ENCODE measurements at regions not wholly inside any gene's neighbourhood (a gene's known extent, or its start where the extent isn't known, plus 50 kb on each side); places are given as distances from the start of the nearest gene placed in this dataset.

DNA sequence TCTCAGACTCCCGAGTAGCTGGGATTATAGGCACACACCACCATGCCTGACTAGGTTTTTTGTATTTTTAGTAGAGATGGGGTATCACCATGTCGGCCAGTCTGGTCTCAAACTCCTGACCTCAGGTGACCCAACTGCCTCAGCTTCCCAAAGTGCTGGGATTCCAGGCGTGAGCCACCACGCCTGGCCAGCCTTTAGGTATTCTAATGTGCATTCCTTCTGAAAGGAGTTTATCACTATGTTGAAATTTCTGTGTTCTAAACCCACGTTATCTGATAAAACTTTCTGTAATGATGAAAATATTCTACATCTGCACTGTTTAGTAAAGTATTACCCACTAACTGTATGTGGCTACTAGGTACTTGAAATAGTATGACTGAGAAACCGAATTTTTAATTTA is 110.6 kb upstream of the IMMP2L start:
- no peak overlapping the region for H2AFZ ChIP-seq (ENCODE audit: control insufficient read depth, low read depth, low read length)
- in situ Hi-C loops (cut with MboI): no loop called here
- WGBS (ENCODE audit: insufficient coverage, insufficient replicate concordance, low lambda C conversion rate, missing lambda C conversion rate): 21% methylated on average over 6 of the region's 6 CpGs
- ATAC-seq (no peak), FAIRE-seq (no peak), DNase-seq (ENCODE audit: low read depth, low spot score) (no peak)
- TF ChIP-seq LARP7 (IDR thresholded peaks at IDR 0.05): no peak
- TF ChIP-seq RBBP5 (conservative IDR thresholded peaks at IDR 0.05): no peak
- TF ChIP-seq MEF2B (IDR thresholded peaks at IDR 0.05; ENCODE audit: partially characterized antibody, poor library complexity, severe bottlenecking): no peak
- TF ChIP-seq CHD4 (IDR thresholded peaks at IDR 0.05): no peak
- TF ChIP-seq POLR2AphosphoS5 (IDR thresholded peaks at IDR 0.05; ENCODE audit: low read length): no peak
- TF ChIP-seq RUNX3 (IDR thresholded peaks at IDR 0.05; ENCODE audit: low read length): no peak
- TF ChIP-seq CBX3 (IDR thresholded peaks at IDR 0.05; ENCODE audit: borderline replicate concordance, low read depth): no peak
- no peak for TF ChIP-seq RAD51 (IDR thresholded peaks at IDR 0.05)
- no peak for TF ChIP-seq EP300 (IDR thresholded peaks at IDR 0.05; ENCODE audit: borderline replicate concordance in 1 of 2, control insufficient read depth in 1 of 2, low read depth in 2 of 2, low read length in 2 of 2)
- H3K36me3 ChIP-seq (ENCODE audit: control insufficient read depth in 2 of 2, insufficient read depth in 2 of 2, low read length in 1 of 2): no peaks in the 10 kb centered on the region
- H3K9ac ChIP-seq (ENCODE audit: control insufficient read depth, insufficient read depth, low read length): no peak overlapping the region
- intact Hi-C loops (cut with micrococcal nuclease; ENCODE audit: unreplicated experiment): no loop called here
- H3K4me2 ChIP-seq (ENCODE audit: control insufficient read depth, insufficient read depth): no peak overlapping the region
- ChIA-PET CTCF (no interaction called here), SMC1A (ENCODE audit: uncharacterized antibody, unreplicated experiment) (interaction anchor here (0.7 kb wide), 1 partner anchor 789 kb away, joined by 4 read pairs; no protein-coding TSS in a partner anchor), RAD21 (ENCODE audit: unreplicated experiment) (no interaction called here), POLR2A (no interaction called here)
- no peaks in the 10 kb centered on the region for H3K4me1 ChIP-seq (ENCODE audit: control insufficient read depth, insufficient read depth, low read length)
- H3K27ac ChIP-seq (ENCODE audit: control insufficient read depth, insufficient read depth): no peak overlapping the region
- no peaks in the 10 kb centered on the region for H3K9me3 ChIP-seq (replicated peaks; ENCODE audit: control insufficient read depth, insufficient read depth, low read length)
- no TSS peak for BruUV-seq (replicated peaks)
- H3K4me3 ChIP-seq: no peak overlapping the region
- no peaks in the 10 kb centered on the region; a peak in 1 of 4 replicates for H3K27me3 ChIP-seq (replicated peaks in 1 of 2; ENCODE audit: control insufficient read depth in 2 of 2, insufficient read depth in 2 of 2, low read length in 1 of 2)
- no peaks in the 10 kb centered on the region for H3K79me2 ChIP-seq (ENCODE audit: control insufficient read depth, insufficient read depth, low read length)
- H4K20me1 ChIP-seq (ENCODE audit: control insufficient read depth, insufficient read depth): no peaks in the 10 kb centered on the region

- RAD21 ChIA-PET (ENCODE audit: unreplicated experiment): no interaction called here
Observed at GRCh38 chr7:111671927-111672326, 109.6 kb upstream of the IMMP2L start.

More at GRCh38 chr7:111671927-111672326, 109.6 kb upstream of the IMMP2L start:
- H3K9ac ChIP-seq (ENCODE audit: control insufficient read depth, insufficient read depth, low read length): no peak overlapping the region
- 24% methylated on average over 2 of the region's 2 CpGs for WGBS (ENCODE audit: insufficient coverage, insufficient replicate concordance, low lambda C conversion rate, missing lambda C conversion rate)
- no peaks in the 10 kb centered on the region for H3K36me3 ChIP-seq (ENCODE audit: control insufficient read depth in 2 of 2, insufficient read depth in 2 of 2, low read length in 1 of 2)
- POLR2A ChIA-PET: no interaction called here
- no peak overlapping the region for H3K27ac ChIP-seq (ENCODE audit: control insufficient read depth, insufficient read depth)
- no peak overlapping the region for H3K4me2 ChIP-seq (ENCODE audit: control insufficient read depth, insufficient read depth)
- CTCF ChIA-PET: no interaction called here
- FAIRE-seq: no peak
- H3K27me3 ChIP-seq (replicated peaks in 1 of 2; ENCODE audit: control insufficient read depth in 2 of 2, insufficient read depth in 2 of 2, low read length in 1 of 2): no peaks in the 10 kb centered on the region
- no peak for DNase-seq (ENCODE audit: low read depth, low spot score)
- no TSS peak for BruUV-seq (replicated peaks)
- ATAC-seq: no peak
- no peak overlapping the region for H2AFZ ChIP-seq (ENCODE audit: control insufficient read depth, low read depth, low read length)
- TF ChIP-seq E2F4 (IDR thresholded peaks at IDR 0.05; ENCODE audit: low read depth, low read length): no peak
- TF ChIP-seq MEF2A (IDR thresholded peaks at IDR 0.05; ENCODE audit: insufficient read depth, low read depth, low read length): no peak
- no peak for TF ChIP-seq KDM1A (IDR thresholded peaks at IDR 0.05; ENCODE audit: borderline replicate concordance)
- in situ Hi-C loops (cut with MboI): no loop called here
- H3K9me3 ChIP-seq (replicated peaks; ENCODE audit: control insufficient read depth, insufficient read depth, low read length): no peaks in the 10 kb centered on the region
- no peaks in the 10 kb centered on the region for H4K20me1 ChIP-seq (ENCODE audit: control insufficient read depth, insufficient read depth)
- H3K79me2 ChIP-seq (ENCODE audit: control insufficient read depth, insufficient read depth, low read length): no peaks in the 10 kb centered on the region
- H3K4me1 ChIP-seq (ENCODE audit: control insufficient read depth, insufficient read depth, low read length): no peaks in the 10 kb centered on the region
- SMC1A ChIA-PET (ENCODE audit: uncharacterized antibody, unreplicated experiment): no interaction called here
- no peak overlapping the region for H3K4me3 ChIP-seq
- intact Hi-C loops (cut with micrococcal nuclease; ENCODE audit: unreplicated experiment): no loop called here
